H1 (cell line): ENCODE measurements at regions not wholly inside any gene's neighbourhood (a gene's known extent, or its start where the extent isn't known, plus 50 kb on each side); places are given as distances from the start of the nearest gene placed in this dataset.

Experiments
- CTCF ChIA-PET: fragments of 300-600 bp; sonication (Branson Sonifier 250); formaldehyde crosslinking; loops from one replicate; lab custom pipeline; 2021; ENCODE audit not compliant: partially characterized antibody; lab: Charles Lee
- POLR2A ChIA-PET: fragments of 300-600 bp; sonication (Branson Sonifier 250); formaldehyde crosslinking; loops from one replicate; lab custom pipeline; 2021; ENCODE audit warnings: inconsistent platforms; ENCODE audit not compliant: partially characterized antibody; lab: Charles Lee
- DNase-seq, 2 experiments: peaks; one replicate each; pipeline versions ENCODE4 v3.0.0 to v3.0.0-alpha.2; 2010 to 2022; ENCODE audit warnings: low spot score in 2 of 2, low read depth in 1 of 2, mixed read lengths in 1 of 2
- FAIRE-seq: peaks from 2 replicates; lab custom pipeline; 2011; peaks lifted over from hg19 to GRCh38; lab: Jason Lieb, UNC
- H2AFZ ChIP-seq: 2 replicates; pipeline ENCODE4 v1.8.1; 2012; ENCODE audit warnings: low read length, inconsistent platforms
- H2AK5ac ChIP-seq: 2 replicates; pipeline ENCODE4 v1.6.1; 2013; ENCODE audit warnings: low read depth, low read length
- H2BK120ac ChIP-seq: replicated peaks from 2 replicates; pipeline ENCODE3; 2013; ENCODE audit warnings: low read depth, low read length, inconsistent platforms
- H2BK12ac ChIP-seq: 2 replicates; pipeline ENCODE4 v1.6.1; 2013; ENCODE audit warnings: low read depth, low read length
- H2BK15ac ChIP-seq: 2 replicates; pipeline ENCODE4 v1.6.1; 2013; ENCODE audit warnings: low read length
- H2BK20ac ChIP-seq: 2 replicates; pipeline ENCODE4 v1.6.1; 2013; ENCODE audit warnings: low read length
- H2BK5ac ChIP-seq: 2 replicates; pipeline ENCODE4 v1.6.1; 2013; ENCODE audit warnings: low read depth, low read length
- H3K14ac ChIP-seq: 2 replicates; pipeline ENCODE4 v1.6.1; 2013; ENCODE audit warnings: inconsistent platforms; ENCODE audit not compliant: insufficient read length
- H3K18ac ChIP-seq: 2 replicates; pipeline ENCODE4 v1.6.1; 2013; ENCODE audit warnings: low read length; ENCODE audit errors: extremely low read depth
- H3K23ac ChIP-seq: 2 replicates; pipeline ENCODE4 v1.6.1; 2013; ENCODE audit warnings: inconsistent platforms; ENCODE audit not compliant: insufficient read length
- H3K23me2 ChIP-seq: 2 replicates; pipeline ENCODE4 v1.6.1; 2013; ENCODE audit warnings: low read depth, low read length
- H3K27ac ChIP-seq: 2 replicates; pipeline ENCODE4 v1.6.1; 2011; ENCODE audit warnings: low read depth, low read length, inconsistent platforms
- H3K27me3 ChIP-seq, 4 experiments: replicated peaks in 1 of 4; 1 replicate in 1 of 4; 2 replicates in 3 of 4; pipeline versions ENCODE4 v1.6.1 to v1.8.1; 2011 to 2013; ENCODE audit warnings: low read length in 3 of 4, mild to moderate bottlenecking in 3 of 4, inconsistent platforms in 2 of 4, mixed read lengths in 2 of 4, moderate library complexity in 1 of 4; ENCODE audit not compliant: control insufficient read depth in 3 of 4, insufficient read depth in 3 of 4; ENCODE audit errors: extremely low read depth in 1 of 4
- H3K36me3 ChIP-seq, 4 experiments: 2 replicates each; pipeline versions ENCODE4 v1.6.1 to v1.8.1; 2011 to 2013; ENCODE audit warnings: mild to moderate bottlenecking in 4 of 4, low read length in 3 of 4, moderate library complexity in 2 of 4, control low read depth in 1 of 4, inconsistent platforms in 1 of 4; ENCODE audit not compliant: insufficient read depth in 4 of 4, control insufficient read depth in 2 of 4
- H3K4ac ChIP-seq: replicated peaks from 2 replicates; pipeline ENCODE3; 2013; ENCODE audit warnings: low read length, low read depth, mixed read lengths, inconsistent platforms; ENCODE audit not compliant: insufficient read length
- H3K4me1 ChIP-seq, 4 experiments: replicated peaks in 1 of 4; 1 replicate in 1 of 4; 2 replicates in 3 of 4; pipeline versions ENCODE4 v1.6.1 to v1.8.1; 2011 to 2013; ENCODE audit warnings: low read length in 3 of 4, inconsistent platforms in 2 of 4, mixed read lengths in 1 of 4; ENCODE audit not compliant: insufficient read depth in 4 of 4, control insufficient read depth in 3 of 4
- H3K4me2 ChIP-seq, 2 experiments: 2 replicates each; pipeline versions ENCODE4 v1.6.1 to v1.8.1; 2011 to 2013; ENCODE audit warnings: low read depth in 2 of 2, low read length in 2 of 2, control low read depth in 1 of 2, inconsistent platforms in 1 of 2, mild to moderate bottlenecking in 1 of 2; ENCODE audit not compliant: insufficient read depth in 1 of 2
- H3K4me3 ChIP-seq, 4 experiments: fragments of 200-600, 300-600 bp in 1 of 4; sonication (generic), shearing (Covaris generic), sonication (Bioruptor Twin) in 1 of 4; 2 replicates each; pipeline versions ENCODE4 v1.5.1 to v1.8.1; 2011 to 2016; ENCODE audit warnings: low read length in 4 of 4, low read depth in 3 of 4, control low read depth in 2 of 4, inconsistent platforms in 2 of 4, mild to moderate bottlenecking in 2 of 4, mixed read lengths in 1 of 4, moderate library complexity in 1 of 4; ENCODE audit not compliant: insufficient read depth in 2 of 4; ENCODE audit errors: extremely low read depth in 1 of 4
- H3K56ac ChIP-seq: replicated peaks from 2 replicates; pipeline ENCODE3; 2013; ENCODE audit warnings: low read depth, mild to moderate bottlenecking, mixed read lengths, low read length, inconsistent platforms; ENCODE audit not compliant: insufficient read length
- H3K79me1 ChIP-seq: 2 replicates; pipeline ENCODE4 v1.6.1; 2013; ENCODE audit warnings: low read depth, low read length, control low read depth
- H3K79me2 ChIP-seq, 2 experiments: 2 replicates each; pipeline versions ENCODE4 v1.6.1 to v1.8.1; 2012 to 2013; ENCODE audit warnings: low read length in 2 of 2, mild to moderate bottlenecking in 2 of 2, inconsistent platforms in 1 of 2; ENCODE audit not compliant: insufficient read depth in 2 of 2, control insufficient read depth in 1 of 2
- H3K9ac ChIP-seq, 4 experiments: replicated peaks in 1 of 4; 1 replicate in 1 of 4; 2 replicates in 3 of 4; pipeline versions ENCODE4 v1.6.1 to v1.8.1; 2011 to 2013; ENCODE audit warnings: low read depth in 3 of 4, low read length in 3 of 4, control low read depth in 2 of 4, mild to moderate bottlenecking in 2 of 4, moderate library complexity in 2 of 4, inconsistent platforms in 1 of 4; ENCODE audit errors: extremely low read depth in 1 of 4
- H3K9me3 ChIP-seq, 2 experiments: 2 replicates each; pipeline versions ENCODE4 v1.6.1 to v1.8.1; 2012 to 2013; ENCODE audit warnings: mild to moderate bottlenecking in 2 of 2, moderate library complexity in 2 of 2, control low read depth in 1 of 2, inconsistent platforms in 1 of 2, low read depth in 1 of 2, low read length in 1 of 2, mixed read lengths in 1 of 2; ENCODE audit not compliant: insufficient read depth in 2 of 2
- H4K20me1 ChIP-seq, 2 experiments: replicated peaks in 1 of 2; 2 replicates each; pipeline versions ENCODE3 to v1.8.1; 2011 to 2013; ENCODE audit warnings: inconsistent platforms in 2 of 2, low read length in 2 of 2, mild to moderate bottlenecking in 1 of 2; ENCODE audit not compliant: insufficient read depth in 2 of 2, control insufficient read depth in 1 of 2
- H4K5ac ChIP-seq: 2 replicates; pipeline ENCODE4 v1.6.1; 2013; ENCODE audit warnings: low read length, low read depth, mixed read lengths, inconsistent platforms; ENCODE audit not compliant: insufficient read length
- H4K8ac ChIP-seq: 2 replicates; pipeline ENCODE4 v1.8.0; 2013; ENCODE audit warnings: mild to moderate bottlenecking, moderate library complexity, low read length, inconsistent platforms; ENCODE audit not compliant: insufficient read depth; ENCODE audit errors: extremely low read depth
- H4K91ac ChIP-seq: replicated peaks from 2 replicates; pipeline ENCODE3; 2013; ENCODE audit warnings: low read length, mixed read lengths, inconsistent platforms; ENCODE audit not compliant: insufficient read length
- SUZ12 ChIP-seq: fragments of 200-600 bp; sonication (generic); IDR thresholded peaks from 2 replicates; pipeline ENCODE4 v1.6.1; 2012; ENCODE audit warnings: mild to moderate bottlenecking, inconsistent platforms, low read length, moderate library complexity, mixed read lengths
- WGBS, 2 experiments: shearing (Covaris generic) in 1 of 2; methylation state at CpG; one replicate each; pipeline versions ENCODE4 v1.1.6 to v1.1.7; 2013 to 2015; ENCODE audit warnings: low lambda C conversion rate in 2 of 2, mixed read lengths in 2 of 2, inconsistent platforms in 1 of 2, low coverage in 1 of 2, missing lambda C conversion rate in 1 of 2; ENCODE audit not compliant: insufficient replicate concordance in 2 of 2, insufficient coverage in 1 of 2, insufficient read length in 1 of 2; ENCODE audit errors: extremely low coverage in 1 of 2, missing lambda C conversion rate in 1 of 2; 5-methylcytosine and 5-hydroxymethylcytosine counted together

- no peaks in the 10 kb centered on the region for H3K79me1 ChIP-seq
- no peak overlapping the region for H3K4me3 ChIP-seq
- peaks cover 60 to 82% of the 10 kb centered on the region in 2 experiments for H3K9me3 ChIP-seq
- CTCF ChIA-PET = no interaction called here
- DNase-seq (no peak), FAIRE-seq (no peak)
- H3K18ac ChIP-seq = no peak overlapping the region
- no peak overlapping the region for H3K23ac ChIP-seq
- POLR2A ChIA-PET = no interaction called here
- no peaks in the 10 kb centered on the region for H3K23me2 ChIP-seq
- H3K79me2 ChIP-seq = no peaks in the 10 kb centered on the region
- no peak overlapping the region for H4K5ac ChIP-seq
- no peak overlapping the region for H2BK120ac ChIP-seq
- no peak overlapping the region for H2BK12ac ChIP-seq
- H3K4me2 ChIP-seq = no peak overlapping the region
- no peak overlapping the region for H2BK5ac ChIP-seq
- H3K27me3 ChIP-seq = no peaks in the 10 kb centered on the region
- no peaks in the 10 kb centered on the region for H3K4me1 ChIP-seq
- H2BK20ac ChIP-seq = no peak overlapping the region
- no peaks in the 10 kb centered on the region for H3K36me3 ChIP-seq
- no peak overlapping the region for H3K14ac ChIP-seq
- H4K91ac ChIP-seq = no peak overlapping the region
- no peak overlapping the region for H3K56ac ChIP-seq
- H4K20me1 ChIP-seq = no peaks in the 10 kb centered on the region
- H4K8ac ChIP-seq = no peak overlapping the region
- H3K27ac ChIP-seq = no peak overlapping the region
- no peak overlapping the region for H2AK5ac ChIP-seq
- no peak overlapping the region for H3K4ac ChIP-seq
- no peak overlapping the region for H3K9ac ChIP-seq
- no peak overlapping the region for H2AFZ ChIP-seq
- H2BK15ac ChIP-seq = no peak overlapping the region
- WGBS, 2 experiments = 80% methylated on average over 4 of the region's 4 CpGs; no CpG with 5 or more reads in 1 of the 2 experiments
- no peak for TF ChIP-seq SUZ12
These were observed 738.7 kb downstream of the SOCS6 start for GRCh38 chr18:71027531-71027930.
